Spleen (tissue), 11 donors: ENCODE measurements at regions not wholly inside any gene's neighbourhood (a gene's known extent, or its start where the extent isn't known, plus 50 kb on each side); places are given as distances from the start of the nearest gene placed in this dataset.

Experiments
- DNase-seq: peaks from one replicate; pipeline ENCODE4 v3.0.0-alpha.2; 2020
- H3K27ac ChIP-seq, 8 donors: fragments of 200-600 bp; sonication (generic) in 7 of 8; 1 replicate in 4 of 8; 2 replicates in 4 of 8; pipeline versions ENCODE4 v1.5.0 to v1.8.0; 2016 to 2021; ENCODE audit warnings: inconsistent platforms in 4 of 8, mild to moderate bottlenecking in 4 of 8, moderate library complexity in 1 of 8
- H3K27me3 ChIP-seq, 7 donors: fragments of 200-600 bp; sonication (generic) in 6 of 7; replicated peaks in 1 of 7; 1 replicate in 4 of 7; 2 replicates in 3 of 7; pipeline versions ENCODE4 v1.5.0 to v1.8.0; 2016 to 2021; ENCODE audit warnings: inconsistent platforms in 3 of 7, mild to moderate bottlenecking in 1 of 7
- H3K36me3 ChIP-seq, 6 donors: fragments of 200-600 bp; sonication (generic) in 5 of 6; 1 replicate in 4 of 6; 2 replicates in 2 of 6; pipeline versions ENCODE4 v1.5.0 to v1.8.0; 2016 to 2021; ENCODE audit warnings: inconsistent platforms in 2 of 6
- H3K4me1 ChIP-seq, 6 donors: fragments of 200-600 bp; sonication (generic) in 5 of 6; 1 replicate in 3 of 6; 2 replicates in 3 of 6; pipeline versions ENCODE4 v1.5.0 to v1.8.0; 2016 to 2021; ENCODE audit warnings: inconsistent platforms in 3 of 6
- H3K4me3 ChIP-seq, 8 donors: fragments of 200-600 bp; sonication (generic) in 7 of 8; 1 replicate in 4 of 8; 2 replicates in 4 of 8; pipeline versions ENCODE4 v1.5.0 to v1.8.0; 2016 to 2021; ENCODE audit warnings: inconsistent platforms in 4 of 8, mild to moderate bottlenecking in 4 of 8, moderate library complexity in 2 of 8
- H3K9me3 ChIP-seq, 8 donors: fragments of 200-600 bp; sonication (generic) in 7 of 8; 1 replicate in 4 of 8; 2 replicates in 4 of 8; pipeline versions ENCODE4 v1.5.0 to v1.8.0; 2016 to 2021; ENCODE audit warnings: inconsistent platforms in 4 of 8
- CTCF ChIP-seq, 11 experiments: fragments of 200-600 bp in 7 of 11; fragments of 450-650 bp in 4 of 11; sonication (generic) in 4 of 11; IDR thresholded peaks in 8 of 11; conservative IDR thresholded peaks in 3 of 11; 1 replicate in 7 of 11; 2 replicates in 4 of 11; pipeline versions ENCODE4 v1.4.0 to v1.8.0; 2016 to 2021; ENCODE audit warnings: antibody characterized with exemption in 11 of 11, inconsistent platforms in 4 of 11, mild to moderate bottlenecking in 1 of 11
- POLR2A ChIP-seq, 3 donors: fragments of 450-650 bp; IDR thresholded peaks; one replicate each; pipeline ENCODE4 v1.5.1; 2017; ENCODE audit warnings: antibody characterized with exemption in 3 of 3, mild to moderate bottlenecking in 1 of 3
- POLR2AphosphoS5 ChIP-seq, 3 donors: sonication (generic); formaldehyde crosslinking; IDR thresholded peaks; one replicate each; pipeline ENCODE4 v1.5.1; 2017; ENCODE audit warnings: antibody characterized with exemption in 3 of 3
- WGBS, 5 donors: extraction: QIAGEN DNeasy Blood & Tissue Kit in 3 of 5; methylation state at CpG; one replicate each; pipeline versions ENCODE4 v1.1.5 to v1.1.7; 2013 to 2018; 5-methylcytosine and 5-hydroxymethylcytosine counted together
- intact Hi-C: fragments of 100-400 bp; cut with DNase I; formaldehyde crosslinking; loops from one replicate; pipeline ENCODE4 v1.15.0; 2023; ENCODE audit warnings: low total_unique reads
- donor health status: healthy with polysubstance abuse.
- donor health status: DM: no; HTN: no; CAD: no; lungs with moderate emphysema.
- donor health status: DM: no; HTN: no; CAD: no.
- donor health status: Bipolar disorder and iron deficiency.
- donor health status: healthy.
- donor health status: DM: no; HTN: no; CAD: no.
- donor health status: DM: yes; HTN: yes; CAD: no.

DNA sequence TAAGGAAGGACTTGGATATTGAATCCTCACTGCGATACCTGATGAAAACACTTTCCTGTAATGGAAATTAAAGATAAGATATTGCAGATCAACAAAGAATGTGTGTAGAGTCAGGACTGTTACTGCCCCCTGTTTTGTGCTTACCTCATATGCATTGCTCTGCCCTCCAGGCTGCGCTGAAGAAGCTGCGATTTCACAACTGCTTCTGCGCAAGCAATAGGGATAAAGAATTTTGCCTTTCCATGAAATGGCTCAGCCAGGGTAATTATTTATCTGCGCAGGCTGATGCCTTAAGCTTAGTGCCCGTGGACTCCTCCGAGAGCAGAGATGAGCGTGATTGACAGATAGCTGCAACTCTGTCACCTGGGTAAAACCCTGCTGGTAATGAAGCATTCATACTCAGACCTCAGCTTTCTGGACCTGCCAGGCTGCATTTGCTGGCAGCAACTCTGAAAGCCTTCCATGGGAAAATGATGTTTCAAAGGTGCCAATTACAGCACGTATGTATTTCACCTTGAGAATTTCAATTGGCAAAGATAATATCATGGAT, 370.6 kb downstream of the SAMD5 start:
- intact Hi-C loops, result no loop called here
- H3K4me1 ChIP-seq, result no peaks in the 10 kb centered on the region
- no peaks in the 10 kb centered on the region for H3K9me3 ChIP-seq
- WGBS, 5 donors, result 87 to 94% (median 92%) methylated on average over 9 of the region's 9 CpGs
- DNase-seq, result no peak
- no peaks in the 10 kb centered on the region for H3K36me3 ChIP-seq
- H3K27ac ChIP-seq, result no peak overlapping the region
- no peaks in the 10 kb centered on the region for H3K27me3 ChIP-seq
- H3K4me3 ChIP-seq, result no peak overlapping the region
- TF ChIP-seq POLR2AphosphoS5 (IDR thresholded peaks at IDR 0.05) (no peak), CTCF (IDR thresholded peaks at IDR 0.05 in 8 of 11, conservative IDR thresholded peaks at IDR 0.05 in 3 of 11) (no peak), POLR2A (IDR thresholded peaks at IDR 0.05) (no peak)

DNA sequence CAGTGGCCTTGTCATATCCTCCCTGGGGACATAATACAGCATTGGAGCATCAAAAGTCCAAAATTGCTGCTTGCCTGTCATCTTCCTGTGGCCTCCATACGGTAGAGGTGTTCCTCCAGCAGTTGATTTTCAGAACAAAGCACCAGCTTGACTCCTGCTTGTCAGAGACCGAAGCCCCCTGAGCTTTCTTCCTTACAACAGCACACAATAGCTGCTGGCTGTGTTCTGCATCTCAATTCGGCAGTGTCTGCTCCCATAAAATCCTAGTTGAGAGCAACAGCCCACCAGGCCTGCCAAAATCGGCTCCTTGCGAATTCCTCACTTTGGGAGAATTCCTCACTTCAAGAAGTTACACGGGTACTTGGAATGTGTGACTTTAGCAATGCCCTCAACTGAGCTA, 372.9 kb downstream of the SAMD5 start:
- Histone ChIP-seq H3K27me3 (no peaks in the 10 kb centered on the region), H3K36me3 (no peaks in the 10 kb centered on the region), H3K9me3 (peaks cover 0 to 4% (median 1%) of the 10 kb centered on the region in 8 donors), H3K4me3 (no peak overlapping the region), H3K27ac (no peak overlapping the region), H3K4me1 (no peaks in the 10 kb centered on the region)
- TF ChIP-seq POLR2AphosphoS5 (IDR thresholded peaks at IDR 0.05) (no peak), CTCF (IDR thresholded peaks at IDR 0.05 in 8 of 11, conservative IDR thresholded peaks at IDR 0.05 in 3 of 11) (no peak), POLR2A (IDR thresholded peaks at IDR 0.05) (no peak)
- intact Hi-C loops, result no loop called here
- WGBS, 5 donors, result 79 to 92% (median 87%) methylated on average over 6 of the region's 6 CpGs
- no peak for DNase-seq

GRCh38 chr6:147888374-147888773, 379.9 kb downstream of the SAMD5 start:
- Histone ChIP-seq H3K27ac (no peak overlapping the region), H3K27me3 (no peaks in the 10 kb centered on the region), H3K9me3 (peaks cover 0 to 20% (median 11%) of the 10 kb centered on the region in 8 donors), H3K36me3 (no peaks in the 10 kb centered on the region), H3K4me1 (no peaks in the 10 kb centered on the region), H3K4me3 (no peak overlapping the region)
- no peak for DNase-seq
- intact Hi-C loops, result no loop called here
- TF ChIP-seq POLR2AphosphoS5 (IDR thresholded peaks at IDR 0.05) (no peak), CTCF (IDR thresholded peaks at IDR 0.05 in 8 of 11, conservative IDR thresholded peaks at IDR 0.05 in 3 of 11) (no peak), POLR2A (IDR thresholded peaks at IDR 0.05) (no peak)
- WGBS, 5 donors, result 71 to 75% (median 73%) methylated on average over 2 of the region's 2 CpGs

GRCh38 chr6:147891671-147892070, 383.2 kb downstream of the SAMD5 start:
- intact Hi-C loops, result no loop called here
- TF ChIP-seq POLR2AphosphoS5 (IDR thresholded peaks at IDR 0.05), result no peak
- TF ChIP-seq POLR2A (IDR thresholded peaks at IDR 0.05), result no peak
- TF ChIP-seq CTCF (IDR thresholded peaks at IDR 0.05 in 8 of 11, conservative IDR thresholded peaks at IDR 0.05 in 3 of 11), result no peak

More at GRCh38 chr6:147891671-147892070, 383.2 kb downstream of the SAMD5 start:
- Histone ChIP-seq H3K4me3 (no peak overlapping the region), H3K9me3 (peaks cover 0 to 15% (median 6%) of the 10 kb centered on the region in 8 donors), H3K36me3 (no peaks in the 10 kb centered on the region), H3K4me1 (no peaks in the 10 kb centered on the region), H3K27me3 (no peaks in the 10 kb centered on the region), H3K27ac (no peak overlapping the region)
- DNase-seq, result no peak
- WGBS, 5 donors, result 66 to 81% (median 78%) methylated on average over 8 of the region's 8 CpGs
